Astrocyte (in vitro differentiated cells and primary cell): ENCODE measurements at regions not wholly inside any gene's neighbourhood (a gene's known extent, or its start where the extent isn't known, plus 50 kb on each side); places are given as distances from the start of the nearest gene placed in this dataset.

Source experiments
- DNase-seq: peaks from one replicate; pipeline ENCODE4 v3.0.0-alpha.2; 2010; ENCODE audit warnings: low read depth
- FAIRE-seq: peaks from 2 replicates; lab custom pipeline; 2011; peaks lifted over from hg19 to GRCh38; lab: Jason Lieb, UNC
- H2AFZ ChIP-seq: 2 replicates; pipeline ENCODE4 v1.6.0; 2012; ENCODE audit warnings: low read depth, low read length, inconsistent platforms
- H3K27ac ChIP-seq: 2 replicates; pipeline ENCODE4 v1.5.1; 2011; ENCODE audit warnings: low read depth, low read length, inconsistent platforms
- H3K27me3 ChIP-seq: 2 replicates; pipeline ENCODE4 v1.6.0; 2011; ENCODE audit warnings: low read length, inconsistent platforms; ENCODE audit not compliant: insufficient read depth
- H3K36me3 ChIP-seq: 2 replicates; pipeline ENCODE4 v1.5.1; 2011; ENCODE audit warnings: low read length, inconsistent platforms; ENCODE audit not compliant: insufficient read depth
- H3K4me1 ChIP-seq: 2 replicates; pipeline ENCODE4 v1.5.1; 2011; ENCODE audit warnings: low read length, inconsistent platforms; ENCODE audit not compliant: insufficient read depth
- H3K4me2 ChIP-seq: 2 replicates; pipeline ENCODE4 v1.6.0; 2012; ENCODE audit warnings: low read length, inconsistent platforms
- H3K4me3 ChIP-seq: 2 replicates; pipeline ENCODE4 v1.5.1; 2011; ENCODE audit warnings: low read depth, mild to moderate bottlenecking, low read length, inconsistent platforms; ENCODE audit not compliant: insufficient read depth
- H3K79me2 ChIP-seq: 2 replicates; pipeline ENCODE4 v1.6.0; 2012; ENCODE audit warnings: mild to moderate bottlenecking, low read length, inconsistent platforms; ENCODE audit not compliant: insufficient read depth
- H3K9ac ChIP-seq: 2 replicates; pipeline ENCODE4 v1.6.0; 2012; ENCODE audit warnings: mild to moderate bottlenecking, low read length, inconsistent platforms
- H3K9me3 ChIP-seq: 2 replicates; pipeline ENCODE4 v1.5.1; 2012; ENCODE audit warnings: low read depth, mild to moderate bottlenecking, low read length, inconsistent platforms; ENCODE audit not compliant: insufficient read depth
- H4K20me1 ChIP-seq: 2 replicates; pipeline ENCODE4 v1.6.0; 2012; ENCODE audit warnings: low read length, inconsistent platforms; ENCODE audit not compliant: insufficient read depth
- H3K27ac Mint-ChIP-seq: one replicate; pipeline ENCODE4 v1.8.0; 2021; ENCODE audit warnings: mild to moderate bottlenecking, mixed read lengths; ENCODE audit not compliant: unreplicated experiment
- H3K27me3 Mint-ChIP-seq: one replicate; pipeline ENCODE4 v1.8.0; 2021; ENCODE audit warnings: low read depth, mixed read lengths; ENCODE audit not compliant: unreplicated experiment
- H3K36me3 Mint-ChIP-seq: one replicate; pipeline ENCODE4 v1.8.0; 2021; ENCODE audit warnings: low read depth, mixed read lengths; ENCODE audit not compliant: unreplicated experiment
- H3K4me1 Mint-ChIP-seq: one replicate; pipeline ENCODE4 v1.8.0; 2021; ENCODE audit warnings: low read depth, mixed read lengths; ENCODE audit not compliant: unreplicated experiment
- H3K4me3 Mint-ChIP-seq: one replicate; pipeline ENCODE4 v1.8.0; 2021; ENCODE audit warnings: mild to moderate bottlenecking, moderate library complexity, mixed read lengths; ENCODE audit not compliant: unreplicated experiment
- H3K9me3 Mint-ChIP-seq: one replicate; pipeline ENCODE4 v1.8.0; 2021; ENCODE audit warnings: mild to moderate bottlenecking, mixed read lengths; ENCODE audit not compliant: unreplicated experiment
- CTCF ChIP-seq: IDR thresholded peaks from 2 replicates; pipeline ENCODE4 v1.5.1; 2011; ENCODE audit warnings: low read depth, mild to moderate bottlenecking, inconsistent platforms, low read length, moderate library complexity; ENCODE audit not compliant: insufficient read depth
- EZH2 ChIP-seq: IDR thresholded peaks from 2 replicates; pipeline ENCODE4 v1.6.1; 2012; ENCODE audit warnings: mild to moderate bottlenecking, low read length, inconsistent platforms; ENCODE audit not compliant: insufficient read depth

- H3K27me3 Mint-ChIP-seq, result peaks cover 5% of the 10 kb centered on the region
- no peak for DNase-seq
- Histone ChIP-seq H3K4me2 (peak overlapping the region; percentile 22), H3K36me3 (no peaks in the 10 kb centered on the region), H3K9ac (no peak overlapping the region), H3K4me1 (no peaks in the 10 kb centered on the region), H3K4me3 (no peak overlapping the region), H4K20me1 (no peaks in the 10 kb centered on the region), H3K79me2 (no peaks in the 10 kb centered on the region), H3K27me3 (no peaks in the 10 kb centered on the region), H2AFZ (no peak overlapping the region), H3K9me3 (no peaks in the 10 kb centered on the region), H3K27ac (no peak overlapping the region)
- H3K36me3 Mint-ChIP-seq, result no peaks in the 10 kb centered on the region
- FAIRE-seq, result no peak
- H3K27ac Mint-ChIP-seq, result no peak overlapping the region
- no peak overlapping the region for H3K4me3 Mint-ChIP-seq
- no peaks in the 10 kb centered on the region for H3K9me3 Mint-ChIP-seq
- peaks cover 5% of the 10 kb centered on the region for H3K4me1 Mint-ChIP-seq
- TF ChIP-seq EZH2, result no peak
- TF ChIP-seq CTCF, result no peak
Observed at GRCh38 chr18:77470569-77471413, 221.1 kb downstream of the GALR1 start.

GRCh38 chr18:77472509-77472908, 222.9 kb downstream of the GALR1 start:
- no peak overlapping the region for H3K27ac Mint-ChIP-seq
- TF ChIP-seq CTCF, result no peak
- TF ChIP-seq EZH2, result no peak
- Histone ChIP-seq H2AFZ (no peak overlapping the region), H3K27ac (no peak overlapping the region), H3K79me2 (no peaks in the 10 kb centered on the region), H4K20me1 (no peaks in the 10 kb centered on the region), H3K9ac (no peak overlapping the region), H3K4me3 (no peak overlapping the region), H3K4me2 (no peak overlapping the region), H3K27me3 (no peaks in the 10 kb centered on the region), H3K4me1 (no peaks in the 10 kb centered on the region), H3K9me3 (no peaks in the 10 kb centered on the region), H3K36me3 (no peaks in the 10 kb centered on the region)
- H3K4me3 Mint-ChIP-seq, result no peak overlapping the region
- no peak for FAIRE-seq
- no peak for DNase-seq
- peaks cover 5% of the 10 kb centered on the region for H3K4me1 Mint-ChIP-seq
- no peaks in the 10 kb centered on the region for H3K36me3 Mint-ChIP-seq
- H3K9me3 Mint-ChIP-seq, result no peaks in the 10 kb centered on the region
- peaks cover 5% of the 10 kb centered on the region for H3K27me3 Mint-ChIP-seq
